Loucy (cell line): ENCODE measurements at regions not wholly inside any gene's neighbourhood (a gene's known extent, or its start where the extent isn't known, plus 50 kb on each side); places are given as distances from the start of the nearest gene placed in this dataset.

Source experiments
- EZH2phosphoT487 ChIP-seq: fragments of 200-600 bp; IDR thresholded peaks from 2 replicates; pipeline ENCODE4 v1.6.1; 2018; ENCODE audit warnings: antibody characterized with exemption, mild to moderate bottlenecking, moderate library complexity, borderline replicate concordance
- TF ChIP-seq, protein P1 (sequence below): fragments of 200-600 bp; sonication (generic); conservative IDR thresholded peaks from 2 replicates; pipeline ENCODE4 v1.5.1; 2014; ENCODE audit warnings: mild to moderate bottlenecking, antibody characterized with exemption, low read length

DNA sequence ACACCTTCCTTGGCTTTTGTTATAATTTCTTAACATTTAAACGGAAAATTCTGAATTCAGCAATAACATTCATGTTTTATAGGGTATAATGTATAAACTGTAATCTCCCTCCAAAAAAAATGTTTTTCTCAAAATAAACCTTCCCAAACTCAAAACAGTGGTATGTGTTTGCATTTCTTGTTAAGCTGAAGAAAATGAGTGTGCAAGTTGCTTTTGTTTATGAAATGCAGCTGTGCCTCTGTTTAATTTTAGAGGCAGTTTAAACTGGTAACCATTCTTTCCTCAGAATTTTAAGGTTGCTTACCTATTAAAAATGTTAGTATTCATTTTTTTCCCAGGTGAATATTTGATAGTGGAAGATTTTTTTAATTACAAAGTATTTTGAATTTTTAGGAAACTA is 105.0 kb upstream of the ANKRD50 start:
- TF ChIP-seq, protein P1, sequence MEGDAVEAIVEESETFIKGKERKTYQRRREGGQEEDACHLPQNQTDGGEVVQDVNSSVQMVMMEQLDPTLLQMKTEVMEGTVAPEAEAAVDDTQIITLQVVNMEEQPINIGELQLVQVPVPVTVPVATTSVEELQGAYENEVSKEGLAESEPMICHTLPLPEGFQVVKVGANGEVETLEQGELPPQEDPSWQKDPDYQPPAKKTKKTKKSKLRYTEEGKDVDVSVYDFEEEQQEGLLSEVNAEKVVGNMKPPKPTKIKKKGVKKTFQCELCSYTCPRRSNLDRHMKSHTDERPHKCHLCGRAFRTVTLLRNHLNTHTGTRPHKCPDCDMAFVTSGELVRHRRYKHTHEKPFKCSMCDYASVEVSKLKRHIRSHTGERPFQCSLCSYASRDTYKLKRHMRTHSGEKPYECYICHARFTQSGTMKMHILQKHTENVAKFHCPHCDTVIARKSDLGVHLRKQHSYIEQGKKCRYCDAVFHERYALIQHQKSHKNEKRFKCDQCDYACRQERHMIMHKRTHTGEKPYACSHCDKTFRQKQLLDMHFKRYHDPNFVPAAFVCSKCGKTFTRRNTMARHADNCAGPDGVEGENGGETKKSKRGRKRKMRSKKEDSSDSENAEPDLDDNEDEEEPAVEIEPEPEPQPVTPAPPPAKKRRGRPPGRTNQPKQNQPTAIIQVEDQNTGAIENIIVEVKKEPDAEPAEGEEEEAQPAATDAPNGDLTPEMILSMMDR, result no peak
- TF ChIP-seq EZH2phosphoT487, result no peak
